ENCODE measurements at regions not wholly inside any gene's neighbourhood (a gene's known extent, or its start where the extent isn't known, plus 50 kb on each side); places are given as distances from the start of the nearest gene placed in this dataset.

DNA sequence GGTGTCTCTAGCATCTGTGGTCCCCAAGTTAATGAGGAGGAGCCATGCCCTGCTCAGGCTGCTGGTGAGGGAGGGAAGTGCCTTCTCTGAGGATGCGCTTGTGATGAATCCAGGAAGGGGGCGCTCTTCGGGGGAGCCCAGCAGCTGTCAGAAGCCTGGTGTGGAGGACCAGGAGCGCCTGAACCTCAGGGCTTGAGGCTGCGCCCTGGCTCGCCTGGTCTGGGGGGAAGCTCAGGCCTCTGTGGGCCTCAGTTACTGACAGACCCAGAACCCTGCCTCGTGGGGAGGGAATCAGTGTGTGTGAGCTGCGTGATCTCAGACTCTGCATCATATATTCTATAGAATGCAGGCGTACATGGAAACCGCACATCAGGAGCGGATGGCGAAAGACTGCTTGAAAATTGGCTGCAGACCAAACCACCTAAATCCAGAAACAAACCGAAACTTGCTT lies 126.1 kb downstream of the SEC14L1 start:
- DNase-seq = no peak

GRCh38 chr17:77269696-77270681 lies 129.2 kb downstream of the SEC14L1 start:
- no peak for DNase-seq

DNA sequence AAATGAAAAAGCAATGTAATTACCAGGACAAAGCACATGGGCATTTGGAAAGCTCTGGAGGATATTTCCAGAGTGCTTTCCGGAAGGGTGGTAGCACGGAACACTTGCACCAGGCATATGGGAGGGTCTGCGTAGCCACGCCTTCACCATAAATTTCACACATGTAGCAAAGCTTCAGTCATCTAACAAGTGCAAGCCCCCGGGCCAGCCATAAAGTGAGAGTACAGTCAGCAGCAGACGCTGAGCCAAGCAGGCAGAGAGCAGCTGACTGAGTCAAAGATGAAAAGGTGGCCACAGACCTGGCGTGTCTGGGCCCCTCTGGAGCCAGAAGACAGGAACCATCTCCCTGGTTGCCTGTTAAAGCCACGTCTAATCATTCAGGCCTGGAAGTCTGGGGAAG lies 130.6 kb downstream of the SEC14L1 start:
- no peak for DNase-seq

DNA sequence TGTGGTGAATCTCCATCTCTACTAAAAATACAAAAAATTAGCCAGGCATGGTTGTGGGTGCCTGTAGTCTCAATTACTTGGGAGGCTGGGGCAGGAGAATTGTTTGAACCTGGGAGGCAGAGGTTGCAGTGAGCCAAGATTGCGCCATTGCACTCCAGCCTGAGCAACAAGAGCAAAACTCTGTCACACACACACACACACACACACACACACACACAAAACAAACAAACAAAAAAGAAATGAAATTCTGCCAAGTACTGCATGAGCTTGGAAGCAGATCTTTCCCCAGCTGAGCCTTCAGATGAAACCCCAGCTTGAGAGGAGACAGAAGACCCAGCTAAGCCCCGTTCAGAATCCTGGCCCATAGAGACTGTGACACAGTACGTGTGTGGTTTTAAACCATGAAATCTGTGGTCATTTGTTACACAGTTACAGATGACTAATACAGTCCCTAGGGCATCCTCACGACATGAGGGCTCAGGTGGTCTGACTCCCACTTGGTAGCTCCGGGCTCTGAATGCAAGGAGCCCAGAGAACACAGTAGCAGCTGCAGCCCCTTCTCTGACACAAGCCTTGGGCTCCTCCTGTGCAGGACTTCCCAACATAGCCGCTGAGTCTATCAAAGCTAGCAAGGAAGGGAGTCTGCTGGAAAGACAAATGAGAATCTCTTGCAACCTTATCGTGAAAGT lies 132.8 kb downstream of the SEC14L1 start:
- DNase-seq = no peak

DNA sequence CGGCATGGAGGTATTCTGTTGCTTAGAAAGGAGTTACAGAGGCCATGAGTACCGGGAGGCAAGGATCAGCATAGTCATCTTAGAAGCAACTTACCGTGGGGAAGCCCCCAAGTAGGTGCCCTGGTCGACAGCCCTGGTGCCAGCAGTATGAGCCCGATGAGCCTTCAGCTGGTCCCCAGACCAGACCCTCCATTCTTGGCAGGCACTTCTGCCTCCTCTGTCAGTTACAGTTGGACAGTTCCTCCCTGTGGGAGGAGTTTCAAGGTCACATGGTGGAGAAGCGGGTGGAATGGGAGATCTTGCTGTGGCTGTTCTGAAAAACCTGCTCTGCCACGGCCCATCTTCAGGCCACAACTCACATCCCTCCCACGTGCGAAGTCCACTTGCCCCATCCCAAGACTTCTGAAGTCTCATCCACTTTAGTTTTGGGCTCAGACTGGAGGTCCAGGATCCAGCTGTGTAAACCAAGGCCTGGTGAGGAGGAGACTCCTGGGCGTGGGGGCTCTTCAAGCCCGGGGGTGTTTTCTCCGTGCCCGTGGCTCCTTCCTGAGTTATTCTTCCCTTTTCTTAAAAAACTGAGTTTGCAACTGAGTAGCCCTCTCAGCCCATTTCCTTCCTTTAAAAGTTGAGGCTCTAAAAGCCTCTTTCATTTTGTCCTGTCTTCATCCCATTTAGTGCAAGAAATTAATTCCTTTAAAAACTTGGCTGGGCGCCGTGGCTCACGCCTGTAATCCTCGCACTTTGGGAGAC lies 133.5 kb downstream of the SEC14L1 start:
- no peak for DNase-seq

- DNase-seq = no peak
Measured at GRCh38 chr17:77279448-77280303, 138.9 kb downstream of the SEC14L1 start.

- no peak for DNase-seq
Measured at GRCh38 chr17:77280304-77281121, 139.7 kb downstream of the SEC14L1 start.

DNA sequence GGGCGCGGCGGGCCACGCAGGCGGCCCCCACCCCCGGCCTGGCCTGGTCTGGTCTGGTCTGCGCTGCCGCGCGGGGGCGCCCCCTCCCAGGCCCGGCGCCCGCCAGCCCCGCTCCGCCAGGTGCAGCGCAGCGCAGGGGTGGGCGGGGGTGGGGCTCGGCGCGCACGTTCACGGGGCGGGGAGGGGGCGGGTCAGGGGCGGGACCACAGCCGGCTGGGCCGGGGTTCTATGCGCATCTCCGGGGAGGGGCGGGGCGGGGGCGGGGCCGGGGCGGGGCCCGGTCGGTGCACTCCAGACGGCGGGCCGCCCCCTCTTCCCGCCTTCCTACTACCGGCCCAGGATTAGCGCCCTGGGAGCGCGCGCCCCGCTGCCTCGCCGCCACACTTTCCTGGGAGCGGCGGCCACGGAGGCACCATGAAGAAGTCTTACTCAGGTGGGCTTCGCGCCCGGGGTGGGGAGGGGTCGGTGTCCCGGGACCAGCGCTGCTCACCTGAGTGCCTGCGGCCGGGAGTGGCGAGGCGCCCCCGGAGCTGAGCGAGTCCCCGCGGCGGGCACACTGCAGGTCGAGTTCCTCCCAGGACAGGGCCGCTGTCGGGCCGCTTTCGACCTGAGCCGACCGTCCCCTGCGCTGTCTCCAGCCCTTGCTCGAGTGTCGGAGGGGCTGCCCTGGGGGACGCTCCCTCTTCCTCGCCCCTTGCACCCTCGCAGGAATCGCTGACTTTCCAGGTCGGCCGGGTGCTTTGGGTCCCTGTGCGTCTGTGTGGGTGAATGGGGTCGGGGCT lies 140.5 kb downstream of the SEC14L1 start:
- no peak for DNase-seq

- no peak for DNase-seq
Measured at GRCh38 chr17:77281904-77282367, 141.2 kb downstream of the SEC14L1 start.

- DNase-seq = no peak
Measured at GRCh38 chr17:77282524-77283515, 142.1 kb downstream of the SEC14L1 start.

DNA sequence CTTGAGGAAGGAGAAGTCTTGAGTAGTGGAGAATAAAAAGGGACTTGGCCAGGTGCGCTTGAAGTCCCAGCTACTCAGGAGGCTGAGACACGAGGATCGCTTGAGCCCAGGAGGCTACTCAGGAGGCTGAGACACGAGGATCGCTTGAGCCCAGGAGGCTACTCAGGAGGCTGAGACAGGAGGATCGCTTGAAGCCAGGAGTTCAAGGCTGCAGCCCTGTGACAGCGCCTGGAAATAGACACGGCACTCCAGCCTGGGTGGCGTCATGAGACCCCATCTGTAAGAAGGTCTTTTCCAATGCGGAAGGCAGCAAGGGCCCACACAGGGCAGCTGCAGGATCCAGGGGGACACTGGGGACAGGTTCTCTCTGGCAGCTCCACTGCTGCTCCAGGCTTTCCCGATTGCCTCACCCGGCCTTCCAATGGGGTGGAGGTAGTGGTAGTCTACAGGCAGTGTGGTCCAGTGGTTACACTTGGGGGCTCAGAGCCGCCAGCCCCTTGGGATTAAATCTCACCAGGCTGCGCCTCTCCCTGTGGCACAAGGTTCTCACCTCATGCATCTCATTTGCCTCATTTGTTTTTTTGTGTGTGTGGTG lies 143.4 kb downstream of the SEC14L1 start:
- DNase-seq = no peak

GRCh38 chr17:77285594-77286390 lies 145.0 kb downstream of the SEC14L1 start:
- no peak for DNase-seq

GRCh38 chr17:77286391-77286640 lies 145.5 kb downstream of the SEC14L1 start:
- no peak for DNase-seq

DNA sequence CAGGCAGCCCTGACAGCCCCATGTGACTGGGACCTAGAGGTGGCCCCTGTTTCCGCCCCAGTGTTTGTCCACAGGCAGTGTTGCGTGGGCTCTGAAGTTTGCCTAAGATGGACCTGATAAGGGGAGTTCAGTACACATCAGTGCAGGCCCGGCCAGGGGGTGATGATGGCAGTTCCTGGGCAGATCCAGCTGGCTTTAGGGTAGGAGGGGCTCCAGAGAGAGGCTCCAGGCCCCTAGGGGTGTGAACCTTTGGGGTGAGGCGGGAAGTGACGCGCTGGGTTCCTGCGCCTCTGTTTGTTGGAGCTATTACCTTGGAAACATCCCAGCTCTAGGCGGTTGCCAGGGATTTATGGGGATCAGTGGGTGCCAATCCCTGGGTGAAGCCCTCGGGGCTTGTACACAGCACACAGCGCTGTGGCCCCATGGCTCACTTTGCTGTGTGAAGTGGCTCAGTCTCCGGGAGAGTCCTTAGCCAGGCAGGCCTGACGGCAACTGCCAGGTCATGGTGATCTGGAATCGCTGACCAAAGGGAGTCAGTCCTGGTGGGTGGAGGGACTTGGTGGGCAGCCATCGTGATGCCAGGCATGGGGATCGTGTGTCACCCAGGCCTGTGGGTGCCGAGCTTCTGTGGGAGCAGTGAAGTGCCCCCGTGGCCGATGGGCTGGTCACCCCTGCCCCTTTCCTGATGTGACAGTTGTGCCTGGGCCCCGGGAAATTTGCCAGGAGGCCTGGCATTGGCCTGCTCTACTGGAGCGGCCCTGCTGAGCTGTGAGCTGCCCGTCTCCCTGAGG lies 146.1 kb downstream of the SEC14L1 start:
- DNase-seq = no peak

- no peak for DNase-seq
Measured at GRCh38 chr17:77287432-77288068, 146.8 kb downstream of the SEC14L1 start.

DNA sequence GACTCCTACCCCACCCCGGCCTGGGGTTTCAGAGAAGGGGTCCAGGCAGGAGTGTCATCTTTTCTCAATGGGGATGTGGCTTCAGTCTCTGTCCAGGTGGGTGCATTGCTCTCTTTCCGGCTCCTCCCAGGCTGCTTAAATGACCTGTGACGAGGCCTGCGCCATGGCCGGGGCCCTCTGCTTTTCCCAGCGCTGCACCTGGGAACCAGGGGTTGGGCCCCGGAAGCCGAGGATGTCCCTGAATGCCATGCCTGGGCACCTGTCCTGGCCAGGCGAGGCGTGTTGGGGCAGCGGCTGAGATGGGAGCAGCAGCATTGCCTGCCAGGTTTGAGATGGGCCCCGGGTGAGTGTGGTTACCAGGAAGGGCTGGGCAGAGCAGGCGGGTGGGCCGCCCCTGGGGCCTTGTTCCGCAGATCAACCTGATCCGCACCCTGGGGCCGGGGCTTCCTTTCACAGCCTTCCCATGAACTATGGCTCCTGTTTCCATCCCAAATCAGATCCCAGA lies 147.4 kb downstream of the SEC14L1 start:
- DNase-seq = no peak

All from skin of body (tissue), 1 donor.